GM21447 (cell line): ENCODE measurements at regions not wholly inside any gene's neighbourhood (a gene's known extent, or its start where the extent isn't known, plus 50 kb on each side); places are given as distances from the start of the nearest gene placed in this dataset.

Experiments used
- ATAC-seq: cut with Tn5 transposase; IDR thresholded peaks from one replicate; pipeline ENCODE4 v1.9.1; 2021; ENCODE audit not compliant: unreplicated experiment

- no peak for ATAC-seq
These were observed 216.0 kb downstream of the PMP22 start for GRCh38 chr17:15048933-15049794.

DNA sequence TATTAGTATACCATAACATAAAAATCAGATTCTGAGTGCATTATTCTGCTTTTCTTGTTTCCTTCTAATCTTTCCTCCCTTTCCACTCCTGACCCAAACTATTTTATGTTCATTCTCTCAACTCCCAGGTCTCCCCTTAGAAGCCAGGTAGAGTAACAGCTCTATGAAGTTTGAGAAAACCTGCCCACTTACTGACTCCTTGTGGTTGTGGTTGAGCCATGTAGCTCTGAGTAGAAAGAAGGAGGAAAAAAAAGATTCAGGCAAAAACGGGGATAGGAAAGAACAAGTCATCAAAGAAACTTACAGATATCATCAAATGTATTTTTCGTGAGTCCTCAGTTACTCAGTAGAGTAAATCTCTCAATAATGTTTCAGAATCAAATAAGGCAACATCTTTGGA, 216.7 kb downstream of the PMP22 start:
- no peak for ATAC-seq

- no peak for ATAC-seq
These were observed 222.8 kb downstream of the PMP22 start for GRCh38 chr17:15042311-15042710.

DNA sequence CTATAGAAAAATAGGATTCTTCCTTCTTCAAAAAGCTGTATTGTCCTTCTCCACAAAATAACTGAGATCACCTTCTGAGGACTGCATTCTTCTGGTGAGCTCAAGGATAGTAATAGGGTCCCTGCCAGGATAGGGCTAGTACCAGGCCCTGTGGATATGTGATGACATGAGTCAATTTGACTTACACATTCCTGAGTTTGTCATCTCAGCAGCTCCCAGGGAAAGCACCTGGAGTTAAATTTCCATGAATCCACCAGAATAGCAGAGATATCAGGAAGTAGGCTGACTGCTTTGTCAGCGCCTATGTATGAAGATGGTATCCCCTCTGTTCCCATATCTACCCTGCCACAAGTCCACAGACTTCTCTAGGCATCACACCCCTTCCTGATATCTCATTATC, 225.8 kb downstream of the PMP22 start:
- no peak for ATAC-seq

- ATAC-seq = no peak
These were observed 226.5 kb downstream of the PMP22 start for GRCh38 chr17:15038656-15039055.

DNA sequence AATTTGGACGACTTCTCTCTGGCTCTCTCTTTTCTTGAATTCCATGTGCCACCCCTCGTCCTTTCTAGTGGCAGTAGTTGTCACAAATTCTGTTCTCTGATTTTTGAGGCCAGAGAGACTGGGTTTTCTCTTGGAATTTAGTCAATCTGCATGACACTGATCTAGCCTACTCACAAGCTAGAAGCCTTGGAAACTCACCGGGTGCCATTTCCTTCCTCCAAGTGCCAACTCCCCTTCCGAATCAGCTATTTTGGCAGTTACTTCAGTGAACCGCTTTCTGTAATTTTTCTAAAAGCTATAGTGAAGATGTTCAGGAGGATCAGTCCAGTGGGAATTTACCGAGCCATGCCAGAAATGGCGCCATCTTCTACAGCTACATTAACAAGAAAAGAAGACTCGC, 228.9 kb downstream of the PMP22 start:
- ATAC-seq = no peak

GRCh38 chr17:15031975-15032374, 233.2 kb downstream of the PMP22 start:
- ATAC-seq = no peak

GRCh38 chr17:15029469-15029868, 235.7 kb downstream of the PMP22 start:
- no peak for ATAC-seq

DNA sequence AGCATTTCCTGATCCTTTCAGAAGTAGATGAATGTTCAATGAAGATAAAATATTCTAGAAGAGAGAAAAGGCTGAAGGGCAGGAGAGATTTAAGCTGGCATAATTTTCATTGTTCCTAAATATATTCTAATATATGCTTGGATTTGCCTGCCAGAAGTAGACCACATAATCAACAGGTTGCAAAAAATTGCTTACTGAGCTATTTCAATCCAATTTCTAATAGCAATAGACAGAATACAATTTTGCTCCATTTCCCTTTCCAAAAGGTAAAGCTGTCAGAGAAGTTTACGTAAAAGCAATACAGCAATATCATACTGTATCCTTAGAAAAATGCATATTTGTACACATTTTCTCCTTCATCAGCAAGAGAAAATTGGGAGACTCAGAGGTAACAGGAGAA, 237.3 kb downstream of the PMP22 start:
- no peak for ATAC-seq

DNA sequence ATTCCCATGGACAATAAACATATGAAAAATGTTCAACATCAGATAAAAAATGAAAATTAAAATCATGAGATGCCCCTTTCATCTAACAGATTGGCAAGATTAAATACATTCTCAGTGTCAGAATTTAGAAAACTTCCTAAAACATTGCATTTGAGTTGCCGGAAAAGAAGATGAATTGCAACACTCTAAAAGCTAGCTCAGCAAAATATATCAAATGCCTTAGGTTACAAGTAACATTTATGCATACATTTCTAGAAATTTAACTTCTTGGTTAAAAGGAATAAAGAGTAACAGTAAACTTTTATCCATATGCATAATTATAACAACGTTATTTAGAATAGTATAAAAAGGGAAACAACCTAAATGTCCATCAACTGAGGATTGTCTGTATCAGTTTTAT, 239.0 kb downstream of the PMP22 start:
- ATAC-seq = no peak

- ATAC-seq = no peak
These were observed 241.4 kb downstream of the PMP22 start for GRCh38 chr17:15023589-15024336.

GRCh38 chr17:15019158-15019557, 246.0 kb downstream of the PMP22 start:
- no peak for ATAC-seq

- no peak for ATAC-seq
These were observed 252.7 kb downstream of the PMP22 start for GRCh38 chr17:15012351-15012980.

DNA sequence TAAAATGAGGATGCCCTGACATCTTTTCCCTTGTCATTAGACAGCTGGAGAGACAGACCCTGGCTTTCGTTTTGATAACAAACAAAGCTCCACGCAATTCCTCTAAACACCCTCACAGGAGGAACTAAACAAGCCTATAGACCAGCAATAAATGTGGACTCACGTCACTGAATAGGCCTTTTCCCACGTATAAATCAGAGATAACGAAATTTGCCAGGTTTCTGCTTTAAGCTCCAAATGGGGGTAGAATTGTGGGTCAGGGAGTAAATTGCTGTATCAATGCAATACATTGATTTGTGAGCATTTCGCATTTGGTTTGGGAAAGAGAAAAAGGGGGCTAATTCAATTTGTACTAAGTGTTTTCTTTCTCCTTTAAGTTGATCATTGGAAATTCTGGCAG, 256.0 kb downstream of the PMP22 start:
- no peak for ATAC-seq

DNA sequence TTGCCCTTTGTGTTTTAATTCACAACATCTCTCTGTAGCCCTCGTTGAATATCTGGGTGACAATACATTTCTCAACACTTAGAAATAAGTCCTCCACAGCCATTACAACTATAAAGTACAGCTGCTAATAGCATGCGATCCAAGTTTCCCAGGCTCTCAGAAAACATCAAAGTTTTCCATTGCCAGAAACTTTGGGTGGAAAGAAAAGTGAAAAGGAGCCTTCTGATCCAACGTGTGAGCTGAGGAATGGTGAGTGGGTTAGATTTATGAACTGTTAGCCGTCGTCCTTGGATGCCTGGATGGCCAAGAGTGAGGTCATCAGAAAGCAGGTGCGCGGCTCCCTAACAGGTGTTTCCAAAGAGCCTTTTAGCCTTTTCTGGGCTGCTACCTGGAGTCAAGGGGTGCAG, 258.0 kb downstream of the PMP22 start:
- no peak for ATAC-seq

- ATAC-seq = no peak
These were observed 258.6 kb downstream of the PMP22 start for GRCh38 chr17:15006421-15007128.

DNA sequence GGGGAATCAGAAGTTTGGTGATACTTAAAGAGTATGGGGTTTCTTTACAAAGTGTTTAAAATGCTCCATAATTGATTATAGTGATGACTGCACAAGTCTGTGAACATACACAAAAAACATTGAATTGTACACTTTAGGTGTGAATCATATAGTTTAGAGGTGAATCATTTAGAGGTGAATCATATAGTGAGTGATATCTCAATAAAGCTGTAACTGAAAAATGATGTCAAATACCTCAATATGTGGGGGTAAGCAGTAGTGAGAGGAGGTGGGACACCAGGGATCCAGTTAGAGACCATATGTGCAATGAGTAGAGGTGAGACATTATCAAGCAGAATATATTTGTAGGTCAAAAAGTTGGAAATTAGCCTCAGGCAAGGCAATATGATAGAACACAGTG, 264.5 kb downstream of the PMP22 start:
- no peak for ATAC-seq

DNA sequence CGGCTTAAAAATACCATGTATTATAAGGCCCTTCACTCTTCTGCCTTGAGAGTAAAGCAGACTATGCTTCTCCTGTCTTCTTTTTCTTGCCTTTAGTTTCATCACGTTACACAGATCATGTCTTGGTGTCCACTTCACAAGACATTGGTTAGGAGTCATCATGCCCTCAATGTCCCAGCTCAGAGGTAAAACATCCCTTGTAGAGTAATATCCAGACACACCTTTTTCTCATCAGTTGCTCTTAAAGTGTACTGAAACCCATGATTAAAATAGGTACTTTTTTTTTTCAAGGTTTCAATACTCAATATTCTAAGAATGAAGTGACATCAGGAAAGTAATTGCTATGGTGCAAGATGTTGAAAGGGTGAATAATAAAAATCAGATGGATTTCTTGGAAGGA, 267.8 kb downstream of the PMP22 start:
- no peak for ATAC-seq

GRCh38 chr17:14986127-14986526, 279.0 kb downstream of the PMP22 start:
- ATAC-seq = no peak

- ATAC-seq = no peak
These were observed 292.3 kb downstream of the PMP22 start for GRCh38 chr17:14972844-14973243.

- no peak for ATAC-seq
These were observed 294.1 kb downstream of the PMP22 start for GRCh38 chr17:14971054-14971453.
